Left lung (tissue), 4 donors: ENCODE measurements at regions not wholly inside any gene's neighbourhood (a gene's known extent, or its start where the extent isn't known, plus 50 kb on each side); places are given as distances from the start of the nearest gene placed in this dataset.

Source experiments
- ATAC-seq: fragments of 200-7000 bp; cut with Tn5 transposase; one replicate; pipeline ENCODE4 v1.9.1; 2020; ENCODE audit warnings: moderate library complexity
- DNase-seq, 4 donors: peaks; one replicate each; pipeline ENCODE4 v3.0.0-alpha.2; 2013 to 2020
- H3K27ac ChIP-seq, 2 donors: fragments of 200-600 bp; sonication (generic) in 1 of 2; one replicate each; pipeline versions ENCODE4 v1.5.0 to v1.8.0; 2020 to 2021
- H3K27me3 ChIP-seq, 2 donors: fragments of 200-600 bp; sonication (generic) in 1 of 2; one replicate each; pipeline versions ENCODE4 v1.5.0 to v1.8.0; 2020 to 2021
- H3K36me3 ChIP-seq, 2 donors: fragments of 200-600 bp; sonication (generic) in 1 of 2; one replicate each; pipeline versions ENCODE4 v1.5.0 to v1.8.0; 2020 to 2021
- H3K4me1 ChIP-seq, 2 donors: fragments of 200-600 bp; one replicate each; pipeline ENCODE4 v1.8.0; 2021
- H3K4me3 ChIP-seq, 2 donors: fragments of 200-600 bp; sonication (generic) in 1 of 2; one replicate each; pipeline versions ENCODE4 v1.5.0 to v1.8.0; 2020 to 2021; ENCODE audit warnings: mild to moderate bottlenecking in 1 of 2
- H3K9me3 ChIP-seq, 2 donors: fragments of 200-600 bp; sonication (generic) in 1 of 2; one replicate each; pipeline versions ENCODE4 v1.5.0 to v1.8.0; 2020 to 2021
- intact Hi-C, 2 donors: fragments of 100-400 bp; cut with DNase I; formaldehyde crosslinking; loops; one replicate each; pipeline versions ENCODE4 v1.11.2 to v1.14.2; 2022
- TF ChIP-seq, protein P1 (sequence below), 2 donors: fragments of 200-600 bp; sonication (generic) in 1 of 2; IDR thresholded peaks; one replicate each; pipeline versions ENCODE4 v1.5.0 to v1.8.0; 2021; ENCODE audit warnings: antibody characterized with exemption in 2 of 2
- donor health status: DM: no; HTN: yes; CAD: no.
- donor health status: DM: no; HTN: no; CAD: no.

DNA sequence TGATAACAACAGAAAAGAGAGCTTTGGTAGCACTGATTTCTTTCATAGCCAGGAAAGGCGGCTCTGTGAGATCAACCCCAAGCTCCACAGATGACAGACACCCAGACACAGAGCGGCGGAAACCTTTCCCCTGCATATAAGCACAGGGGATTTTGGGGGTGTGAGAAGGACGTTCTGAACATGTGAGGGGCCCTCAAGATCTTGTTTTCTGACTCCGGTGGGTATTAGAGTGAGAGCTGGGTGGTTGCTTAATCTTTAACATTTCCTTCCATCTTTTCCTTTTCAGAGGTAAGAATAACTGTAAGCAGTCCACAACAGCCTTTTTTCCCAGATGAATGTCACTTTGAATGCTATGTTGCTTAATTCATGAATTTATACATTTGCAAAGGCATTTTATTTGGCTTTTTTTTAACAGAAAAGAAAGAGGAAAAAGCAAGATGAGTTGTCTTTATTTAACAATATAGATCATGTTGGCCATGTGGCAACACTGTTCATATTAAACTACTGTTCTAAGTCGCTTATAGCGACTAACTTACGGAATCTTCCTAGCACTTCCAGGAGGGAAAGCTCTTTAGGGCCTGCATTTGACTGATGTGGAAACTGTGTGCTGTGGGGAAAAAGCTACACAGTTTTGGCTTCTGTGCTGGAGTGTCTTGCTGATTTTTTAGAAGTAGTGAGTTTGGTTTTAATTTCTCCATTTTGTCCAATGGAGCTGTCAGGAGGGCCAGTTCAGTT lies 80.5 kb upstream of the NAA20 start:
- H3K4me1 ChIP-seq: peaks cover 15 to 92% of the 10 kb centered on the region in 2 donors
- no peaks in the 10 kb centered on the region for H3K9me3 ChIP-seq
- ATAC-seq (no peak), DNase-seq (no peak)
- intact Hi-C loops: no loop called here
- no peaks in the 10 kb centered on the region for H3K27me3 ChIP-seq
- H3K4me3 ChIP-seq: peak overlapping the region in 1 of 2 donors; percentile 43
- peak overlapping the region; percentile 77 for H3K27ac ChIP-seq
- TF ChIP-seq, protein P1, sequence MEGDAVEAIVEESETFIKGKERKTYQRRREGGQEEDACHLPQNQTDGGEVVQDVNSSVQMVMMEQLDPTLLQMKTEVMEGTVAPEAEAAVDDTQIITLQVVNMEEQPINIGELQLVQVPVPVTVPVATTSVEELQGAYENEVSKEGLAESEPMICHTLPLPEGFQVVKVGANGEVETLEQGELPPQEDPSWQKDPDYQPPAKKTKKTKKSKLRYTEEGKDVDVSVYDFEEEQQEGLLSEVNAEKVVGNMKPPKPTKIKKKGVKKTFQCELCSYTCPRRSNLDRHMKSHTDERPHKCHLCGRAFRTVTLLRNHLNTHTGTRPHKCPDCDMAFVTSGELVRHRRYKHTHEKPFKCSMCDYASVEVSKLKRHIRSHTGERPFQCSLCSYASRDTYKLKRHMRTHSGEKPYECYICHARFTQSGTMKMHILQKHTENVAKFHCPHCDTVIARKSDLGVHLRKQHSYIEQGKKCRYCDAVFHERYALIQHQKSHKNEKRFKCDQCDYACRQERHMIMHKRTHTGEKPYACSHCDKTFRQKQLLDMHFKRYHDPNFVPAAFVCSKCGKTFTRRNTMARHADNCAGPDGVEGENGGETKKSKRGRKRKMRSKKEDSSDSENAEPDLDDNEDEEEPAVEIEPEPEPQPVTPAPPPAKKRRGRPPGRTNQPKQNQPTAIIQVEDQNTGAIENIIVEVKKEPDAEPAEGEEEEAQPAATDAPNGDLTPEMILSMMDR (IDR thresholded peaks at IDR 0.05): no peak
- peaks cover 0 to 16% of the 10 kb centered on the region in 2 donors for H3K36me3 ChIP-seq

DNA sequence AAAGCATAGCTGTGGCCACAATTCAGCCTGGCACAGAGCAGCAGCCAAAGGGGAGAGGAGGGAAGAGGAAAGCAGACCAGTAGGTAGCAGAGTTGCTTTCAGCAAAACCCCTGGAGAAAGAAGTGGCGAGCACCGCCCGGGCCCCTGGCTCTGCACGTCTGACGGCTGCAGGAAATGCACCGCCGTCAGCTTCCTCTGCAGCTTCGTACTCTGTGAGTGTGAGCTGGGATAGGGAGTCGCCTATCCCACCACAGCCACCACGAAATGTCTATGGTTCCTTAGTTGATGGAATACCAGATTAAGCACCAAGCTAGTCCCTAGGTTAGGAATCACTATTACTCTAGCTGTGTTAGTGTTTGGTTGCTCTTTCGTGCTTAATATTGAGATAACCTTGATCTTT lies 79.9 kb upstream of the NAA20 start:
- ATAC-seq (peak; percentile 13), DNase-seq (peak in 2 of 4 donors; percentile 59 to 87)
- peak overlapping the region; percentile 9 to 77 for H3K27ac ChIP-seq
- no peaks in the 10 kb centered on the region for H3K9me3 ChIP-seq
- peaks cover 0 to 16% of the 10 kb centered on the region in 2 donors for H3K36me3 ChIP-seq
- H3K4me3 ChIP-seq: peak overlapping the region in 1 of 2 donors; percentile 43
- H3K4me1 ChIP-seq: peaks cover 9 to 93% of the 10 kb centered on the region in 2 donors
- intact Hi-C loops: no loop called here
- TF ChIP-seq, protein P1 (IDR thresholded peaks at IDR 0.05): no peak
- H3K27me3 ChIP-seq: no peaks in the 10 kb centered on the region

DNA sequence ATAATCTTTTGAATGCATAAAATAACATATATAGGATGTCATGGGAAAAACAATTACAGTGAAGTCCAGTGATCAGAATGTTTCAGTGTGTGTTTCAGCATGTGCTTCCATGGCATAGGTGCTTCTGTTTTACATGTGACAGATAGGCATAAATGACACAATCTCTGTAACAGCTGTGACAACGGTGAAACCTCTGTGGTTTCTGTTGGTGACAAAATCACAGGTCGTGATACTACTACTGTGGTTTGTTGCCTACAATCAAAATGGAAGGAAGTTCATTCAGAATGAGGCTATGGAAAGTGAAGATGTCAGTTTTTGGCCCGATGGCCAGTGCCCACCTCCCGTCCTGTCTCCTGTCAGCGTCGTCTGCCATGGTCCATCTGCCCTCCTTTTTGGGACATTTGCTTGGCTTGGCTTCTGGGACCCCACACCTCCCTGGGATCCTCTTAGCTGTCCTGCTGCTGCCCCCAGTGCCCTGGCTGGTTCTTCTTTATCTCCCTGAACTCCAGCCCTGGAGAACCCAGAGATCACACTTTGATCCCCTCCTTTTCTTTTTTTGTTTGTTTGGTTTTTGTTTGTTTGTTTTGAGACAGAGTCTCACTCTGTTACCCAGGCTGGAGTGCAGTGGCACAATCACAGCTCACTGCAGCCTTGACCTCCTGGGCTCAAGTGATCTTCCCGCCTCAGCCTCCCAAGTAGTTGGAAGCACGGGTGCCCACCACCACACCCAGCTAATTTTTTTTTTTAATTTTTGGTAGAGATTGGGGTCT lies 79.3 kb upstream of the NAA20 start:
- Histone ChIP-seq H3K36me3 (peaks cover 0 to 16% of the 10 kb centered on the region in 2 donors), H3K27ac (peak overlapping the region; percentile 9 to 77), H3K4me3 (peak overlapping the region in 1 of 2 donors; percentile 43), H3K9me3 (no peaks in the 10 kb centered on the region), H3K4me1 (peaks cover 7 to 93% of the 10 kb centered on the region in 2 donors), H3K27me3 (no peaks in the 10 kb centered on the region)
- ATAC-seq (no peak), DNase-seq (no peak)
- intact Hi-C loops: no loop called here
- TF ChIP-seq, protein P1 (IDR thresholded peaks at IDR 0.05): no peak

DNA sequence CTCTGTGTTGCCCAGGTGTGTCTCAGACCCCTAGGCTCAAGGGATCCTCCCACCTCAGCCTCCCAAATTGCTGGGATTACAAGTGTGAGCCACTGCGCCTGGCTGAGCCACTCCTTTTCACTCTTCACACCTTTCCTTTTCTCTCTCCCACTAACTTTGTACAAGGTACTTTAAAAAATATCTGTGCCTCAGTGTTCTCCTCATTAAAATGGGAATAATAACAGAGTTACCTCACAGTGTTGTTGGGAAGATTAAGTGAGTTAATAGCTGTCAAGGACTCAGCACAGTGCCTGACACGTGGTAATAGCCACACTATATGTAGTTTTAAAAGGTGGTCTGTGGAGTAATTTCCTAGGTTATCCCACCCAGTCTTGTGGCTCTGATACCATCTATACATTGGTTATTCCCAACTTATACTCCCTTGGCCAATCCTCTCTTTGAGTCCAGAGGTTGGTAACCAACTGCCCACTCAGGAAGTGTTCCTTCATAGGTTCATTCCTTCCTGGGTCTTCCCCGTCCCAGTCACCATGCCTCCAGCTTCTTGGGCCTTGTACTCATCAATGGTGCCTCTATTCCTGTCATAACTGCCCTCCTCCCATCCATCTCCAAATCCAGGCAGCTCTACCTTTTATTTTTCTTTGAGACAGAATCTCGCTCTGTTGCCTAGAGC lies 78.6 kb upstream of the NAA20 start:
- TF ChIP-seq, protein P1 (IDR thresholded peaks at IDR 0.05): no peak
- peak overlapping the region in 1 of 2 donors; percentile 43 for H3K4me3 ChIP-seq
- no peak for DNase-seq
- H3K4me1 ChIP-seq: peaks cover 7 to 93% of the 10 kb centered on the region in 2 donors
- peak overlapping the region in 1 of 2 donors; percentile 78 for H3K27ac ChIP-seq
- H3K27me3 ChIP-seq: no peaks in the 10 kb centered on the region
- peaks cover 0 to 16% of the 10 kb centered on the region in 2 donors for H3K36me3 ChIP-seq
- no peaks in the 10 kb centered on the region for H3K9me3 ChIP-seq
- no peak for ATAC-seq
- intact Hi-C loops: no loop called here
